Prostate gland (tissue), 2 donors: ENCODE measurements at regions not wholly inside any gene's neighbourhood (a gene's known extent, or its start where the extent isn't known, plus 50 kb on each side); places are given as distances from the start of the nearest gene placed in this dataset.

Experiments used
- CTCF ChIP-seq, 4 experiments: fragments of 200-600 bp in 2 of 4; fragments of 450-650 bp in 2 of 4; sonication (generic) in 2 of 4; IDR thresholded peaks; 1 replicate in 3 of 4; 2 replicates in 1 of 4; pipeline ENCODE4 v1.5.1; 2016 to 2019; ENCODE audit warnings: antibody characterized with exemption in 4 of 4, mild to moderate bottlenecking in 2 of 4, moderate library complexity in 2 of 4
- POLR2A ChIP-seq: fragments of 450-650 bp; IDR thresholded peaks from one replicate; pipeline ENCODE4 v1.6.1; 2016; ENCODE audit warnings: antibody characterized with exemption, mild to moderate bottlenecking
- POLR2AphosphoS5 ChIP-seq: sonication (generic); formaldehyde crosslinking; IDR thresholded peaks from one replicate; pipeline ENCODE4 v1.6.1; 2017; ENCODE audit warnings: antibody characterized with exemption

- no peak for TF ChIP-seq CTCF (IDR thresholded peaks at IDR 0.05)
- no peak for TF ChIP-seq POLR2A
- TF ChIP-seq POLR2AphosphoS5: no peak
Observed at GRCh38 chr12:118494776-118495175, 118.4 kb downstream of the SUDS3 start.
